ENCODE measurements at regions not wholly inside any gene's neighbourhood (a gene's known extent, or its start where the extent isn't known, plus 50 kb on each side); places are given as distances from the start of the nearest gene placed in this dataset.
"Not testable (repeated sequence)": the region's sequence is repeated elsewhere in the genome, so short reads cannot be mapped to it uniquely, and the experiment has no call there.

DNA sequence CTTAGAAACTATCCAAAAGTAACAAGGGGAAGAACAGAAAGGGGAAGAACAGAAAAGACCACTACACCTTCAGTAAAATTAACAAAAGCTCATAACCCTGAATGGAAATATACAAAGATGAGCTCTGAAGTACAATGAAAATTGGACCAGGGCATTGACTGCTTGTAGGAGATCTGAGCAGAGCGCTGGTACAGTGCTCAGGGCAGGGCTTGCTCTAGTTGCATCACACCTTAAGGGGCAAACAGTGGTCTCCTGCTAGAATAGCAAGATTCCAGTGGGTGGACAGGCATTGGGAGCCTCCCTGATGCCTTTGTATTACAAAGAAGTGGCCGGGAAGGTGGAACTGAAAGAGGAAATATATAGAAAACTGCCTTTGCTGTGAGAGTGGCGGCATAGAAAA, 111.9 kb upstream of the RGS1 start:
- TF ChIP-seq, protein P1, sequence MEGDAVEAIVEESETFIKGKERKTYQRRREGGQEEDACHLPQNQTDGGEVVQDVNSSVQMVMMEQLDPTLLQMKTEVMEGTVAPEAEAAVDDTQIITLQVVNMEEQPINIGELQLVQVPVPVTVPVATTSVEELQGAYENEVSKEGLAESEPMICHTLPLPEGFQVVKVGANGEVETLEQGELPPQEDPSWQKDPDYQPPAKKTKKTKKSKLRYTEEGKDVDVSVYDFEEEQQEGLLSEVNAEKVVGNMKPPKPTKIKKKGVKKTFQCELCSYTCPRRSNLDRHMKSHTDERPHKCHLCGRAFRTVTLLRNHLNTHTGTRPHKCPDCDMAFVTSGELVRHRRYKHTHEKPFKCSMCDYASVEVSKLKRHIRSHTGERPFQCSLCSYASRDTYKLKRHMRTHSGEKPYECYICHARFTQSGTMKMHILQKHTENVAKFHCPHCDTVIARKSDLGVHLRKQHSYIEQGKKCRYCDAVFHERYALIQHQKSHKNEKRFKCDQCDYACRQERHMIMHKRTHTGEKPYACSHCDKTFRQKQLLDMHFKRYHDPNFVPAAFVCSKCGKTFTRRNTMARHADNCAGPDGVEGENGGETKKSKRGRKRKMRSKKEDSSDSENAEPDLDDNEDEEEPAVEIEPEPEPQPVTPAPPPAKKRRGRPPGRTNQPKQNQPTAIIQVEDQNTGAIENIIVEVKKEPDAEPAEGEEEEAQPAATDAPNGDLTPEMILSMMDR (IDR thresholded peaks at IDR 0.05) = no peak
- 80% methylated on average over 1 of the region's 3 CpGs for WGBS (ENCODE audit: insufficient coverage)
- no peaks in the 10 kb centered on the region for H4K20me1 ChIP-seq (ENCODE audit: insufficient read depth, low read length)
- H3K9me3 Mint-ChIP-seq = no peaks in the 10 kb centered on the region
- no peak overlapping the region for H3K9ac ChIP-seq (ENCODE audit: insufficient read depth, low read length, poor library complexity, severe bottlenecking)
- H3K4me3 ChIP-seq (replicated peaks in 1 of 3; ENCODE audit: low read depth in 2 of 3, low read length in 3 of 3) = no peak overlapping the region
- no peak overlapping the region for H3K27ac Mint-ChIP-seq
- H3K4me2 ChIP-seq (replicated peaks; ENCODE audit: extremely low read depth, low read length, poor library complexity, severe bottlenecking) = no peak overlapping the region
- no peak for DNase-seq
- H3K27me3 Mint-ChIP-seq (ENCODE audit: low read depth in 3 of 3) = peaks cover 0 to 4% (median 2%) of the 10 kb centered on the region in 3 donors
- no peaks in the 10 kb centered on the region for H3K9me3 ChIP-seq (replicated peaks in 1 of 2; ENCODE audit: control insufficient read depth in 1 of 2, insufficient read depth in 1 of 2, low read length in 2 of 2)
- no peak overlapping the region for H3K27ac ChIP-seq (ENCODE audit: low read depth in 1 of 2, low read length in 2 of 2)
- no peaks in the 10 kb centered on the region for H3K4me1 ChIP-seq (ENCODE audit: control insufficient read depth in 1 of 2, insufficient read depth in 2 of 2, low read length in 2 of 2)
- no peaks in the 10 kb centered on the region for H3K36me3 ChIP-seq (replicated peaks in 1 of 2; ENCODE audit: control insufficient read depth in 1 of 2, insufficient read depth in 2 of 2, low read length in 2 of 2)
- H3K79me2 ChIP-seq (ENCODE audit: insufficient read depth, low read length) = no peaks in the 10 kb centered on the region
- no peaks in the 10 kb centered on the region for H3K4me1 Mint-ChIP-seq
- no peak overlapping the region for H3K4me3 Mint-ChIP-seq
- no peaks in the 10 kb centered on the region for H3K27me3 ChIP-seq (ENCODE audit: control insufficient read depth in 2 of 2, insufficient read depth in 2 of 2, low read length in 2 of 2)
- H3K36me3 Mint-ChIP-seq = no peaks in the 10 kb centered on the region
- intact Hi-C loops (cut with micrococcal nuclease) = no loop called here
- H2AFZ ChIP-seq (ENCODE audit: insufficient read depth, low read depth, low read length, poor library complexity, severe bottlenecking) = no peak overlapping the region

DNA sequence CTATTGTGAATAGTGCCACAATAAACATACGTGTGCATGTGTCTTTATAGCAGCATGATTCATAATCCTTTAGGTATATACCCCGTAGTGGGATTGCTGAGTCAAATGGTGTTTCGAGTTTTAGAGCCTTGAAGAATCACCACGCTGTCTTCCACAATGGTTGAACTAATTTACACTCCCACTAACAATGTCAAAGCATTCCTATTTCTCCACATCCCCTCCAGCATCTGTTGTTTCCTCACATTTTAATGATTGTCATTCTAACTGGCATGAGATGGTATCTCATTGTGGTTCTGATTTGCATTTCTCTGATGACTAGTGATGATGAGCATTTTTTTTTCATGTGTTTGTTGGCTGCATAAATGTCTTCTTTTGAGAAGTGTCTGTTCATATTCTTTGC, 110.4 kb upstream of the RGS1 start:
- not testable (repeated sequence) for H3K36me3 Mint-ChIP-seq

More for the DNA sequence above, 110.4 kb upstream of the RGS1 start:
- H4K20me1 ChIP-seq (ENCODE audit: insufficient read depth, low read length); H3K27me3 ChIP-seq (ENCODE audit: control insufficient read depth in 2 of 2, insufficient read depth in 2 of 2, low read length in 2 of 2); H3K79me2 ChIP-seq (ENCODE audit: insufficient read depth, low read length); H3K27me3 Mint-ChIP-seq (ENCODE audit: low read depth in 3 of 3); H3K9ac ChIP-seq (ENCODE audit: insufficient read depth, low read length, poor library complexity, severe bottlenecking); H3K4me1 ChIP-seq (ENCODE audit: control insufficient read depth in 1 of 2, insufficient read depth in 2 of 2, low read length in 2 of 2); H3K4me3 ChIP-seq (replicated peaks in 1 of 3; ENCODE audit: low read depth in 2 of 3, low read length in 3 of 3); H3K4me2 ChIP-seq (replicated peaks; ENCODE audit: extremely low read depth, low read length, poor library complexity, severe bottlenecking); DNase-seq; H3K27ac ChIP-seq (ENCODE audit: low read depth in 1 of 2, low read length in 2 of 2); H3K4me3 Mint-ChIP-seq; intact Hi-C loops (cut with micrococcal nuclease); H3K27ac Mint-ChIP-seq; H3K4me1 Mint-ChIP-seq; H2AFZ ChIP-seq (ENCODE audit: insufficient read depth, low read depth, low read length, poor library complexity, severe bottlenecking); H3K9me3 ChIP-seq (replicated peaks in 1 of 2; ENCODE audit: control insufficient read depth in 1 of 2, insufficient read depth in 1 of 2, low read length in 2 of 2); H3K9me3 Mint-ChIP-seq; H3K36me3 ChIP-seq (replicated peaks in 1 of 2; ENCODE audit: control insufficient read depth in 1 of 2, insufficient read depth in 2 of 2, low read length in 2 of 2): not testable (repeated sequence)
- no CpG with 5 or more reads among the region's 4 CpGs for WGBS (ENCODE audit: insufficient coverage)

Data from CD14-positive monocyte (primary cell).